Stimulated activated CD4-positive, alpha-beta T cell treated with anti-CD3 and anti-CD28 coated beads, Interleukin-1b, Interleukin-23, amount 100 ng/mL, for 24 hours (primary cell): ENCODE measurements at regions not wholly inside any gene's neighbourhood (a gene's known extent, or its start where the extent isn't known, plus 50 kb on each side); places are given as distances from the start of the nearest gene placed in this dataset.

Experiments used
- DNase-seq, 4 experiments: peaks; one replicate each; pipeline ENCODE4 v3.0.0-alpha.2; 2020; ENCODE audit warnings: low read depth in 4 of 4, low spot score in 1 of 4

- no peak for DNase-seq
These were observed 146.4 kb upstream of the COX10 start for GRCh38 chr17:13922885-13923284.

- no peak for DNase-seq
These were observed 143.7 kb upstream of the COX10 start for GRCh38 chr17:13925579-13925978.

- no peak for DNase-seq
These were observed 138.2 kb upstream of the COX10 start for GRCh38 chr17:13931111-13931526.

- DNase-seq, result no peak
These were observed 137.4 kb upstream of the COX10 start for GRCh38 chr17:13931800-13932460.

GRCh38 chr17:13933441-13934276 lies 135.6 kb upstream of the COX10 start:
- no peak for DNase-seq

- DNase-seq, result no peak
These were observed 130.1 kb upstream of the COX10 start for GRCh38 chr17:13939222-13939621.

- DNase-seq, result no peak
These were observed 128.2 kb upstream of the COX10 start for GRCh38 chr17:13940858-13941665.

- DNase-seq, result no peak
These were observed 127.5 kb upstream of the COX10 start for GRCh38 chr17:13941781-13942180.

GRCh38 chr17:13943909-13944308 lies 125.4 kb upstream of the COX10 start:
- DNase-seq, result no peak

- DNase-seq, result no peak
These were observed 121.8 kb upstream of the COX10 start for GRCh38 chr17:13947499-13947898.

- no peak for DNase-seq
These were observed 117.1 kb upstream of the COX10 start for GRCh38 chr17:13952009-13952750.

- no peak for DNase-seq
These were observed 115.5 kb upstream of the COX10 start for GRCh38 chr17:13953841-13954240.

- DNase-seq, result no peak
These were observed 111.7 kb upstream of the COX10 start for GRCh38 chr17:13957636-13958035.

GRCh38 chr17:13958773-13959172 lies 110.5 kb upstream of the COX10 start:
- no peak for DNase-seq

GRCh38 chr17:13961265-13961664 lies 108.0 kb upstream of the COX10 start:
- no peak for DNase-seq

GRCh38 chr17:13962716-13963240 lies 106.5 kb upstream of the COX10 start:
- DNase-seq, result no peak

GRCh38 chr17:13967416-13967815 lies 101.9 kb upstream of the COX10 start:
- no peak for DNase-seq

GRCh38 chr17:13970531-13970930 lies 98.8 kb upstream of the COX10 start:
- DNase-seq, result no peak

- no peak for DNase-seq
These were observed 95.2 kb upstream of the COX10 start for GRCh38 chr17:13973960-13974651.

- DNase-seq, result no peak
These were observed 91.5 kb upstream of the COX10 start for GRCh38 chr17:13977837-13978236.
